Activated gamma-delta T cell (primary cell): ENCODE measurements at regions not wholly inside any gene's neighbourhood (a gene's known extent, or its start where the extent isn't known, plus 50 kb on each side); places are given as distances from the start of the nearest gene placed in this dataset.

Experiments used
- DNase-seq: peaks from one replicate; lab custom pipeline; 2025; lab: John Stamatoyannopoulos, UW

DNA sequence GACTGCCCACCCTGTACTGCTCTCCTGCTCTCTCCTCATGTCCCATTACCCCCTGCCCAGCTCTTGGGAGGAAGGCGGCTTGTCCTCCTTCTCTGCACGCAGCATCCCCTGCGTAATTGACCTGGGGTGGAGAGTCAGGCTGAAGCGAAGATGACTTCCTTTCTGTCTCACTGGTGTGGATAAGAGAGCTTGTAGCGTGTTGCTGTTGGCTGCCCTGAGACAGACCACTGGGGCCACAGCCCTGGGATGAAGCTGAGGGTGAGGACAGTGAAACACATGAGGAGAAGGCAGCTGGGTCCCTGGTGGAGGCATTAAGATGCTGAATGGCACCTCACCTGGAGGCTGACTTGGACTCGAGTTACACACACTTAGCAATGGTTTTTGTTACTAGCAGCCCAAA, 310.3 kb upstream of the ZNF32 start:
- no peak for DNase-seq

DNA sequence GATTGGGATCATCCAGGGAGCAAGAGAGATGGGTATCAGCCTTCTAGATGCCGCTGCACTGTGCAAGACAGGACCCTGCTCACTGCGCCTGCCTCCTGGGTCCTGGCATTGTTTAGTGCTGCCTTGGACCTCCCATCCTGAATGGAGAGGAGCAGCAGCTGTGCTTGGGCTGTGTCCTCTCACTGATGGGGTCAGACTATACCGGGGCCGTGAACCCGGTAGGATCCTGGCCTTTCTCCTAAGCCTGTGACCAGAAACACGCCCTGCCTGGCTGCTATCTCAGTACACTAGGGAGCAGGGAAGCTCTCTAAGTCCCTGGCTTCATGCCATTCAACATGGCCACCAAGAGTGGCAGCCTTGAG, 309.4 kb upstream of the ZNF32 start:
- DNase-seq, result no peak

DNA sequence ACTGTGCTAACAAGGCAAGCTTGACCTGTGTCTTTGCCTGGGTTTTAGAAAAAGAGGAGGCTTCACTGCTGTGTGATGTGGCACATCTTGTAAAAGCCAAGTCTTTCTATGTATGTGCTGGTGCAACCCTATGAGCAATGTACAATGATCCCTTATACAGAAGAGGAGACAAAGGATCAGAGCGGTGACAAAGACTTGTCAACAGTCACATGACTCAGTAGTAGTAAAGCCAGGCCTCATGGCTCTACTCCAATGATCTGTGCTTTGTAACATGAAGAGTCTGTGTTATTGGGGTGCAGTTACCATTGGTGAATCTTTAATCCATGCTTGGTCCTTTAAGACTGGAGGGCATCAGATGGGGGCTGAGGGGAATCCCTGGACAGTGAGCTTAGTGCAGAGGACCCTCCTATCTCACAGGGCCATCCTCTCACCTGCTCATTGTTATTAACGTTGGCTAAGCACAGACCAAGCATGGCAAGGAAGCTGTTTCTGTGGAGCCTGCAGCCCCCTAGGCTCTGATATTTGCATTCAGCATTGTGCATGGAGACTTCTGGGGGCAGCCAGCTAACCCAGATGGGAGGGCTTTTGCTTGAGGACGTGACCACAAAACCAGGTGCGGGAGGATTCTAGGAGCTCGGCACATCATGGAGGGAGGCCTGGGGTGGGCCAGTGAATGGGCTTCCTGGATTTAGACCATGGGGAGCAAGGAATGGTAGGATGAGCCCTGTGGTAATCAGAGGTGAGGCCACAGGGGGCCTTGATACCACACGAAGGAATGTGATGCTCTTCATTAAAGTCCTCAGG, 308.8 kb upstream of the ZNF32 start:
- DNase-seq, result no peak

DNA sequence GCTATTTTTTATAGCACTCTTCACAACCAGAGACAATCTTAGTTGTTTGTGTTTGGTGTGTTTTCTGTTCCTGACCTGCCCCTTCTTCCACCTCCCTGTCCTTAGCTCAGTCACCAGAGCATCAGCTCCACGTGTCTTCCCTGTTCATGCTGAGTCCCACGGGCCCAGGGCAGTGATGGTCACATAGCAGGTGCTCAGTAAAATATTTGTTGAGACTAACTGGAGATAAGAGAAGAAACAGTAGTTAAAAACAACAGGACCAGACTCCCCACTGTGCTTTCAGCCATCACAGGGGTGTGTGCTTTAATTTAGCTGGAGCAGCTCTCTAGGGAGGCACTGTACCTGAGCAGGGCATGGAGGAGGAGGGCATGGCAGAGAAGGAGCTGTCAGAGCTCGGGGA, 307.3 kb upstream of the ZNF32 start:
- DNase-seq, result no peak

DNA sequence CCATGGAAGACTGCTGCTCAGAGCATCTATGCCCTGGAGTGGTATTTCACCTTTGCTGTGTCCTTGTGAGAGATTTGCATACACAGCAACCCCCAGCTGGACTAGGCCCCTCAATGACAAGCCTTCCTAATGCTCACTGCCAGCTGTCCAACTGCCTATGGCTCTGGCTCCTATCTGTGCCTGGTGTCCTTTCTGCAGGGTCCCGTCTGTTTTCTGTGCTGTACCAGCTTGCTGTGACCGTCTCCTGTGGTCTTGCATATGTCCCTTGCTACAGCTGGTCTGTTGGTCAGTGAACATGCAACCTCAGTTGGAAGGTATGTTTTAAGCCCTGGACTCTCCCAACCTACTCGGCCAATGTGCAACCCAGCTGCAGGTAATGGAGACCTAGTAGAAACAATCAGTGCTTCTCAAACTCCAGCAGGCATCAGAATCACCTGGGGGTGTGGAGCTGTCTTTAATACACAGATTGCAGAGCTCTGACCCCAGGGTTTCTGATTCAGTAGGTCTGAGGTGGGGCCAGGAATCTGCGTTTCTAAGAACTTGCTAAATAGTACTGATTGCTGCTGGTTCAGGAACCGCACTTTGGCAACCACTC, 306.4 kb upstream of the ZNF32 start:
- DNase-seq, result no peak

DNA sequence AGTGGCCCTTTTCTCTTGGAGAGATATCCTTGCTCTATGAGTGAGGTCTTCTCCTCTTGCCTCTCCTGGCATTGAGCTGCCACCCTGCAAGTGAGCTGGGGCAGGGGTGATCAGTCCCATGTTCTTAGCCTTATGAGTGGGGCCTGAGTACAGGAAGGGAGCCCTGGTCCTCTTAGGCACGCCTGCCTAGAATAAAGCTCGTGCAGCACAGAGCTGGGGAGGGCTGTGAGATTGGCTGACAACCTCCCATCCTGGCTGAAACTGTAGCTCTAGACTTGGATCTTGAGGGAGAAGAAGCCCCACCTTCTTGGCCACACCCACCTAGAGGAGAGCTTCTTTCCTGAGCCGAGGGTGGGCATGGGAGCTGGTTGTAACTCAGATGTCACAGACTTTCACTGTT, 305.0 kb upstream of the ZNF32 start:
- no peak for DNase-seq

DNA sequence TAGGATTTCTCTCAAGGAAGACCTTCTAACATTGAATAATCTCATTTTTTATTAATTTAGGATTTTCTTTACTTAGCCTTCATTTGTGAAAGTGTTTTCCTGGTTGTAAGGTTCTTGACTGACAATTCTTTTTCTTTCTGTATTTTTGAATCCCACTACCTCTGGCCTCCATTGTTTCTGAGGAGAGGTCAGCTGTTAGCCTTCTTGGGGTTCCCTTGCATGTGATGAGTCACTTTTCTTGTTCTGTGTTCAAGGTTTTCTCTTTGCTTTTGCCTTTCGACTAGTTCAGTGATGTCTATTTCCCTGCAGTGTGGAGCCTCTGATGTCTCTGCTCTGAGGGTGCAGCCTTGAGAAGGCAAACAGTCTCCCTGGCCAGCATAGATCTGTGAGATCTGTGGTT, 304.1 kb upstream of the ZNF32 start:
- no peak for DNase-seq

DNA sequence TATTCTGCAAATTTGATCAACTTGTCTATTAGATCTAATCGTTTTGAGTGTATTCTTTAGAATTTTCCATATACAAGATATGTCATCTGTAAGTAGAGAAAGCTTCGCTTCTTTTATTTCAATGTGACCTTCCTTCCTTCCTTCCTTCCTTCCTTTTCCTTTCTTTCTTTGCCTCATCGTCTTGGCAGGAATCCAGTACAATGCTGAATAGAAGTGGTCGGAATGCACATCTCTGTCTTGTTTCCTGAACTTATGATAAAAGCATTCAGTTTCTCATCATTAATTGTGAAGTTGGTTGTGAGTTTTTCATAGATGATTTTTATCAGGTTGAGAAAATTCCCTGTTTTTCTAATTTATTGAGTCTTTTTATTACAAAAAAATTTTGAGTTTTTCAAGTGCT, 300.7 kb upstream of the ZNF32 start:
- DNase-seq, result no peak

DNA sequence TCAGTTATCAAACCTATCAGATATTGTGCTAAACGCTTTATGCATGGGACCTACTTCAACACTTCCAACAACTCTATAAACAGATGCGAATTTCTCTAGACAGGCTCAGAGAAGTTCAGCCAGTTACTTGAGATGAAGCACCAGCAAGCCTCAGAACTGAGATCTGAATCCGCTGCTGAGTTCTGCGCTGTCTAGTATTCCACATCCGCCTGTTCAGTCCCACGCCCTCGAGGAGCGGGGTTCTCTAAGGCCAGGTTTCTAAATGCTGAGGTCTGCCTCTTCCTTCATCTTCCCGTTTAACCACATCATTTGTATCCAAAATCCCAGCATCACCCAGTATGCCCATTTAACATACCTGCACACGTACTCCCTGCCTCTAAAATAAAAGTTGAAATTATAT, 297.8 kb upstream of the ZNF32 start:
- DNase-seq, result no peak

DNA sequence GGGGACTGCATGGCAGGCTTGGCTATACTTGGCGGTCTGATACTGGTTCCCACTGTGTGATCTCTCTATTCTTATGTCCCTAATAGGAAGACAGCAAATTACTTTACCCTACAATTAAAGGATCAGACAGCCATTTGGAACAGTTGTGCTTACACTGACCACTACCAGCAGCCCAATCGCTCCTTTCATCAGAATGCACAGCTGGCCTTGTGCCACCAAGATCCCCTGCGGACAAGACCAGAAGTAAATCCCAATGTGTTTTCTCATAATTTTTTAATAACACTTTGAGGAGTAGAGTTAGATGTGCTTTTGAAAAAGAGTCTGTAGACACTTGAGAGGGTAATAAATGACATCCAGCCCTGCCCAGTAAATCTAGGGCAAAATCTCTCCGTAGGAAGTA, 297.2 kb upstream of the ZNF32 start:
- DNase-seq, result no peak

DNA sequence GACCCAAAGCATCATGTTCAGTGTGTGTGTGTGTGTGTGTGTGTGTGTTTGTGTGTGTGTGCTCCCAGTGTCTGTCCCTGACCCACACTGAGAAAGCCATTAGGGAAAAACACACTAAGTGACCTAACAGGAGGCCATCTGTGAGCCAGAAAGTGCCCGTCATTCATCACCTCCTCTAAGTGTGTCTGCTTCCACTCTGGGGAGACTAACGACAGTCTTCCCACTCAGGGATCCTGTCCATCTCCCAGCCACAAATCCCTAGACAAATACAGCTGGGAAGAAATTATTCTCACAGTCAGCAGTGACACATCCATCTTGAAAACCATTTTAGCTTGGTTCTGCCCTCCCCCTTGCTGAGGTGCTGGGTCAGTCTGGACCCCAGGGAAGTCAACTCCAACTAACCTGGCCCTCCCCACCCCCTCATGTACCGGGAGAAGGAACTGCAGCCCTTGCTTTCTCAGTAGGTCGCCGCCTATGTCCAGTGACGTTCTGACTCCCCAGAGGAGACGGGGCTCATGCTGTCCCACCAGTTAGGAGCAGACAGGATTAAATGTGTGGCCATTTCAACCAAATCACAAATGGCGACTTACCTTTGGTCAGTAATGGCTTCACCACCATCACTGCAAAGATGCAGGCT, 296.5 kb upstream of the ZNF32 start:
- DNase-seq, result no peak

DNA sequence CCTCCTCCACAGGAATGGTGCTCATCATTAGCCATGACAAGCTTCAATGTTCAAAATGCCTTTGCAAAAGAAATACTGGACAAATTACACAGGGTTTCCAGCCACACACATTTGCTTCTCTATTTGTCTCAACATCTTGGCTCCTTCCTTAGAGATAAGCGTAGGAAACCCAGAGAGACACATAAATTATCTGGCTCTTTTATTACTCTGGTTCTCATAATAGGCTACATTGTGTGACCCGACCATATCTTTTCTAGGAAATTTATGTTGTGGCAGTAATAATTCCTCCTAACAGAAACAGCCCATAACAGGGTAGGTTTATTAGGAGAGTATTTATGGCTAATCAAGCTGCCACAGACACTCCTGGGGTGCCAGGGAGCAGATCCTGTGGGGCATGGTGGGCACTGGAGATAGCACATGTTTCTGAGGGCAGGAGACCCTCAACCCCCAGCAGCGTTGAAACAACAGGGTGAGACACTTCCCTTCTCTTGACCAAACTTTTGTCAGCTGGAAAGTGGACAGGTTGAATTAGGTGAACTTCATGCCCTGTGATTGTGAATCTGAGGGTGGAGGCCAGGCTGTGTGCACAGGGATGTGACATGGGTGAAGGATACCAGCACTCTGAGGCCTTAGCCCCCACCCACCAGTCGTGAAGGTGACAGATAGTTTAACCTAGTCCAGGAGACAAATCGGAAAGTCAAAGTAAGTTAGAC, 295.9 kb upstream of the ZNF32 start:
- DNase-seq, result no peak

DNA sequence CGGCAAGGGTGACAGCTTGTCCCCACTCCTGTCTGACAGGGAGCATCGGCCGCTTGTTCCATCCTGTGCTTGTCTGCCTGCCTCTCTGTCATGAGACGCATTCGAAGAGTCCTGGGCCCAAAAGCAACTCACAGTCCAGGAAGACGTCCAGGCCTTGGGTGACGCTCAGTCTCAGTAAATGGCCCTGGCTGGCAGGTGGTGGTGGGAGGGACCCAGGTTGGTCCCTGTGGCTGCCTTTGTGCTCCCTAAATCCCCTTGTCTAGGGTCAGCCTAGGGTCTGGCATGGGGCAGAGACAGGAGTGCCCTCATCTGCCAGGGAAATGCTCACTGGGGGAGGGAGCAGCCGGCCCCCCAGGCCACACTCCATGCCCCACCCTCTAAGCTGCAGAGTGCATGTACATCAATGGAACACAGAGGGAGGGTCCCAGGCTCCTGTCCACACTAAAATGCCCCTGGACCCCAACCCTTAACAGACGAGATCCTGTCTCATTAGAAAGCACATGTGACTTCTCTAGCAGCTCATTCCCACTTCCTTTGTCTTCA, 295.2 kb upstream of the ZNF32 start:
- DNase-seq, result no peak

DNA sequence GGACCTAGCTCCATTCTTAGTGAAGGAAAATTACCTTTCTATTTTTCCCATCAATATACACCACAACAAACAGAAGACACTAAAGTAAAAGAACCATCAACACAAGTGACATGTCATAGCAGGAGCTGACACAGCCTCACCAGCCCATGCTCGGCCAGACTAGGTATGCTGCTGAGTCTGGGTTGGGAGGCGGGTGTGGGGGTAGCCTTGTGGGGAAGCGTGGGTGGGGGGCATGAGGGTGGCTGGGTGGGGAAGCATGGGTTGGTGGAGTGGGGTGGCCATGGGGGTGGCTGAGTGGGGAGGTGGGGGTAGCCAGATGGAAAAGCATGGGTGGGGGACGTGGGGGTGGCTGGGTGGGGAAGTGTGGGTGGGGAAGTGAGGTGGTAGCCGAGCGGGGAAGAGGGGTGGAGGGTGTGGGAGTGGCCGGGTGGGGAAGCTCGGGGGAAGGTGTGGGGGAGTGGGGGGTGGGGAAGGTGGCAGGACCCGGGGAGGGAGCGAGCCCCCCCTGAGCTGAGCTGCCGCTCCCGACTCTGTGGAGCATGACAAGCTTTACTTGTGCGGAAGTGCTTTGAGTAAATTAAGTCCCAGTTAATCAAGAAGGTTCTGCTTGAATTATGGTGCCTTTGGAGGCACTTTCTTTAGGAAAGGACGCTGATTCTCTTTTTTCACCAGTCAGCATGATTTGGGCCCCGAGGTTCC, 294.6 kb upstream of the ZNF32 start:
- no peak for DNase-seq

DNA sequence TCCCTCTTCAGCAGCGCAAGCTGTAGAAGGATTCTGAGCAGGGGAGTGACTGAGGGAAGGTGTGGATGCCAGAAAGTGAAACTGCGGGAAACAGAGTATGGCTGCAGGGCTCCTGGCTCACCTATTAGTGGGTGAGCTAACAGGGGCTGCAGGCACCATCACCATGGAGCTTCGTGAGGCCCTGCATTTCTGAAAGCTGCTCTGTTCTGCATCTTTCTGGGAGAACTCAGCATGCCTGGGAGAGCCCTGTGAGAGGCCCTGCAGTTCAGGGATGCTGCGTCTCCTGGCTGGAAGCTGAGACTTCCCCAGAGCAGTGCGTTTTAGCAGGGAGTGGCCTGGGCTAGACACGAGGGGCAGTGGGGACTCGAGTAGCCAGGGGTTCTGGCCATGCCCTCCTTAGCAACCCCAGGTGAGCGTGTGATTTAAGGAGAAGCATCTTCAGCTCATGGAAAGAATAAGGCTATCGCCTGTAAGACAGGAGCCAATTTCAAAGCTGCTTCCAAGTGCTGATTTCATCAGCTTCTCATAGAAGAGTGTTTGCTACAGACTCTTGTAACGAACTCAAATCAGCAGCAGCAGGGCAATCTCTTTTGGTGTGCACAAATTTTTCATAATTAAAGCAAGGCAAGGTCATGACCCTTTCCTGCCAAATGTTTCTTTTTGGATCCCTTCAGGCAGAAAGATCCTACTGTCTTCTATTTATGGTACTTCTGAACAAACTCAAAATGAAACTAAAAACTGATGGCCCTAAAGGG, 293.6 kb upstream of the ZNF32 start:
- DNase-seq, result no peak

DNA sequence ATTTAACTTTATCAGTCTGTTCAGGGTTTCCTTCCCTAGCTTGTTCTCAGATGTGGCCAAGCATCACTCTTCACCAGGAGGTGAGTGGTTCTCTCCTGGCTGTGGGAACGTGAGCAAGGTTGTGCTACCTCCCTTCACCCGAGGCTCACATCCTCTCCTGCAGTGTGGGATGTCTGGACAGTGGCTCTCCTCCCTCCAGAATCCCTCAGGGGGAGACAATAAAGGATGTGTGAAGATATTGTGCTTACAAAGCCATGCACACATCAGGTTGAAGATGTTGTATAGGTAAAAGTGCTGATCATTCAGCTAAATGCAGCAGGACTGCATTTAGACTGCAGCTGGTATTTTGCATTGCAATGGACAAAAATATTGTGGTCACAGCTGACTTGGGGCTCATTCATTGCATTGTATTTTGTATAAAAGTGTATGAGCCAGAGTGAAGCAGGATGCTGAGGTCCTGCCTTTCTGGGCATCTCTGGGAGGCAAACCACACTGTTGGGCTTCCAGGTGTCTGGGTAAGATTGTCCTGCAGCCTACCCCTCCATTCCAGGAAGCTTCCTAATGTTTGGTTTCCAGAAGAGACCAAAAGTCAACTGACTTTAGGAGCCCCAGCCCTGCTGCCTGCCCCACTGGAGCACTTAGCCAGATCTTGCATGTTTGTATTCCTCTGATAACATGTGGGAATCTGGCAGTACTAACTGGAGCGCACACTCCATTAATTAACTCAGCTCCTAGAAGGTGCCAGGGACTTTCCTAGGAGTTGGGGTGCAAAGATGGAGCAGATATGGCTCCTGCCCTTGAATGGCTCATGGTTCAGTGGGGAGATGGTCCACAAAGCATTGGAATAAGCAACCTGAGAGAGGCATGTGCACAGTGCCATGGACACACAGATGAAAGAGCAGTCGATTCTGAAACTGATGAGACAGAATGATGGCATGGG, 292.5 kb upstream of the ZNF32 start:
- no peak for DNase-seq

DNA sequence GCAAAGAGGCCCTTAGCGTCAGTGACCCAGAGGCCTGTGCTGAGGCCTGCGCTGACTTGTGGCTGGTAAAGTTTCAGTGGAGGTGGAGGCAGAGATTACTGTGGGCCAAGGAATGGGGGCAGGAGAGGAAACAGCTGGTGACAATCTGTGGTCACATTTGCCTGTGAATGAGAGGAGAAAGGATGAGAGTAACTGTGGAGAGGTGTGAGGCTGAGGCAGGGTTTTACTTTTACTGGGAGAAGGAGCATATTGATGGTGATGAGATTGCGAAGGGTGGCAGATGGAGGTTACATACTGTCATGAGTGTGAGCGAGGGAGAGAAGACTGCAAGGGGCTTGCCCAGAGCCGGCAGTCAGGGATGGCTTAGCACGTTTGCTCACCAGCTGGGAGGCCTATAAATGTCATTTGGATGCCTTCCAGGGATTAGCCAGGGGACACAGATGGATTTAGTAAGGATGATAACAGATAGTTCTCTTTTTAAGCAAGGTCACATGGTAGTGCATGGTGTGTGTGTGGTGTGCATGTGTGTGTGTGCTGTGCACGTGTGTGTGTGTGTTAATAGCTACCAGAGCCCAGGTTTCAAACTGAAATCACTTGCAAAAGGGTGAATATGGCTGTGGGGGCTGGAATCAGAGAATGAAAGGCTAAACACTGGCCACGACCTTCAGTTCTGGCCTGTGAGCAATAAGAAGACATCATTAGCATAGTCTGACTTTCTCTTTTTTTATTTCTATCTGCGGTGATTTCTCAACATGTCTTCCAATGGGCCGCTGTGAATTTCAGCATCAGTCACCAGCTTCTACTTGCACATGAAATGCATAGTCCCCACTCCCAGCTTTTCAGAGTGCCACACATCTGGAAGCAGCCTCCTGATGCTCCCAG, 291.5 kb upstream of the ZNF32 start:
- DNase-seq, result no peak

DNA sequence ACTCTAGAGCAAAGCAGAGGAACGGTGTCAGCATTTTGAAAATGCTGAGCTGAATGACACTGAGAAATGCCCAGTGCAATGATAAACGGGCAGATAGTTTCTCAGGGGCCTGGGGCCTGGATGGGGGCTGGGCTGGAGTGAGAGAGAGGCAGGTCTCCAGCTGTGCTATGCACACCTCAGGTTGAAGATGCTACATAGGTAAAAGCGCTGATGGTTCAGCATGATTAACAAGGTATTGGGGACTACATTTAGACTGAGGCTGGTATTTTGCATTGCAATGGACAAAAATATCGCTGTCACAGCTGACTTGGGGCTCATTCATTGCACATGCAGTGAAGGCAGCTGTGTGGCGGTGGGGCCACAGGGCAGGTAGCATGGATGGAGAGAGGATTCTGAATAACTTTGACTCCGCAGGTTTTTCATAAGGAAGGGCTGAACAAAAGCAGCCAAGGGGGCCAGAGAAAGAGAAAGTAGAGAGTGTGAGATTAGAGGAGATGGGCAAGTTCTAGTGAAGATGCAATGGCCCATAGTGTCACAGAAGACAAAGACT, 290.8 kb upstream of the ZNF32 start:
- no peak for DNase-seq

DNA sequence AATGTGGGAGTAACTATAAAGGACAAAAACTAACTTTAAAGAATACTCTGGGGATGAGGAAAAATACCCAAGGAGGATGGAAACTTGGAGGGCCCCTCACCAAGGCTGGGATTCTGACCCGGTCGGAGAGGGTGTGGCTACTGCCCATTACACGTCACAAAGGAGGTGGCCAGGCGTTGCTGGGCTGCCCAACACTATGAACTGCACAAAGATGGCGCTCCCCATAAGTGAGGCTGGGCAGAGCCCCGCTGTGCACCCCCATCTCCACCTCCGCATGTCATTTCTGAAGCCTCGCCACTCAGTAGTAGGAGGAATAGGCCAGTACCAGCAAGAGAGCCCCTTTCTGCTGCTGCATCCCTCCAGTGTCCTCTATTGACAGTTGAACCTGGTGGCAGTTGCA, 290.1 kb upstream of the ZNF32 start:
- no peak for DNase-seq
